Esophagus muscularis mucosa (tissue), 4 donors: ENCODE measurements at regions not wholly inside any gene's neighbourhood (a gene's known extent, or its start where the extent isn't known, plus 50 kb on each side); places are given as distances from the start of the nearest gene placed in this dataset.

Source experiments
- CTCF ChIP-seq, 3 experiments: fragments of 200-600 bp in 2 of 3; fragments of 450-650 bp in 1 of 3; sonication (generic) in 2 of 3; IDR thresholded peaks; one replicate each; pipeline ENCODE4 v1.5.1; 2017 to 2019; ENCODE audit warnings: antibody characterized with exemption in 3 of 3, mild to moderate bottlenecking in 2 of 3, moderate library complexity in 1 of 3
- EP300 ChIP-seq: sonication (generic); formaldehyde crosslinking; IDR thresholded peaks from one replicate; pipeline ENCODE4 v1.6.1; 2017; ENCODE audit warnings: antibody characterized with exemption
- POLR2AphosphoS5 ChIP-seq, 2 donors: sonication (generic); formaldehyde crosslinking; IDR thresholded peaks; one replicate each; pipeline ENCODE4 v1.6.1; 2017; ENCODE audit warnings: antibody characterized with exemption in 2 of 2

- TF ChIP-seq EP300 (no peak), CTCF (IDR thresholded peaks at IDR 0.05) (no peak), POLR2AphosphoS5 (IDR thresholded peaks at IDR 0.05) (no peak)
Observed at GRCh38 chr16:6541267-6541666, 791.4 kb upstream of the RBFOX1 start.
